ENCODE measurements at regions not wholly inside any gene's neighbourhood (a gene's known extent, or its start where the extent isn't known, plus 50 kb on each side); places are given as distances from the start of the nearest gene placed in this dataset.

DNA sequence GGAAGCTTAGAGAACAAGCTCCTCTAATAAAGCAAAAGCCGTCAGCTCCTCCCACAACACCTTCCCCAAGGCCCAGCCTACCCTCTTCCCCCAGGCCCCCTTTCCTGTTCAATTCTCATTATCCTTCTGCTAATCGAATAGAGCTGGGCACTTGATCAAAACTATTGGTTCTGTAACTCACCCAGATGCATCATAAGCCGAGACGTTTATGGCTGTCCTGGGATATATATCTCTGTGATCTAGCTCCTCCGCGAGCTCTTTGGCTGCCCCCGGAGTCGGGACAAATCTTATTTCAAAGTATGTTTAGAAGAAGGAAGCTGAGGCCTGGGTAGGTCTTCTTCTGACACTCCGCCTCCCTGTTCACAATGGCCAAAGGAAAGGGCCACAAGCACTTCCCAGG is 88.3 kb upstream of the KLHL29 start:
- DNase-seq (ENCODE audit: low read depth), result no peak

GRCh38 chr2:23297112-23297511 is 87.9 kb upstream of the KLHL29 start:
- DNase-seq (ENCODE audit: low read depth), result no peak

DNA sequence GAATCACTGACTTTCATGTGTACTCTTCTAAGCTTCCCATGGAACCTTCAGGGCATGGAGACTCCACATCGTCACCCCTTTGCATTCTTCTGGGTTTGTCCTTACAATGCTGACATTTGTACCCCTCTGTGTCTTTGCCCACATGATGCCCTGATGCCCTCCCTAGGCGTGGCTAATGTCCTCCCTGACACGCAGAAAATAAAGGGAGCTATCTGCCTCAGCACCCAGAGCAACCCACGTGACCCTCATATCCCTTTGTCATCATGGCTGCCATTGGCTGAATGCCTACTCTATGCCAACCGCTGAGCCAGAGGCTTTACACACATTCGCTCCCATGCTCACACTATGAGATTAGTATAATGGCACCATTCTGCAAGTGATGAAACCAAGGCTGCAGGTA is 86.4 kb upstream of the KLHL29 start:
- DNase-seq (ENCODE audit: low read depth), result no peak

DNA sequence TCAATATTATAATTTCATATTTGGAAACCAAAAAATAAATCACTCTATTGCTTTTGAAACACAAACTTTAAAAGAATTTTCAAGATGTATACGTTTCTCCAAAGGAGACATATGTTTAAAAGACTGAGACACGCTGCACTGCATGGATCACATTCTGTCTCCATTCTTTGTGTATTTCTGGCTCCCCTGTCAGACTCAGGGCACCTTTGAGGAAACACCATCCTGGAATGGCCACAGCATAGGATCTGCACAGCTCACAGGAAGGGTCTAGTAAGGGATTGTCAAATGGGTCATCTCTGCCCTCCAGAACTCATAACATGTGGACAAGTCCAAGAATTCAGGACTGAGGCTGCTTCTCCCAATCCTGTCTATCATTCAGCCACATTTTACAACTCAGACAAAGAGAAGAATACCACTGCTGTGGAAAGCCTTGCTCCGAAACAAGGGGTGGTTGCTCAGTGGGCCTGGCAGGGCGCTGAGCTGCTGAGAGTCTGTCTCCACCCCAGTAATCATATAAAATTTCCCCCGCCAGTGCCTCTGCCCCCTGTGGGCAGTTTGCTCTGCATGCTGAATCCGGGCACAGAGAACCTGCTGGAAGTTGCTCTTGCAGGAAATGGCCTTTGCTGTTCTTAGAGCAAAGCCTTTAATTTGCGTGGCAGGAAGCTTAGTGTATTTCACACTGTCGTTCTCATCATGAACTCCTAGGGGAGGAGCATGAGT is 85.3 kb upstream of the KLHL29 start:
- no peak for DNase-seq (ENCODE audit: low read depth)

DNA sequence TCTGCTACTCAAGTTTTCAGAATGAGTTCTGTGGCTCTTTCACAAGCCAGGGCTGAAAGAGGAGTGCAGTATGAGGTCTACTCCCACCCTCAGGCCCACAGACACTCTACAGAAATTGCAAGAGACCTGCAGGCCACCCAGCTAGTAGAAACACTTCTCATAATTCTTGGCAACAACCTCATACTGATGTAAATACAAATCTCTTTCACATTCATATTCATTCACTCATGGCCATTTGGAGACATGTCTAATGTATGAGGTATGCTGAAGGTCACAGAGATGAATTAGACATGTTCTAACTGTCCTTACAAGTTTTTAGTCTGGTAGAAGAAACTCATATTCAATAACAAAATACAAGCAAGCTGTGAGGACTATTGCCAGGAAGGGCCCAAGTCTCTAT is 83.8 kb upstream of the KLHL29 start:
- no peak for DNase-seq (ENCODE audit: low read depth)

- DNase-seq (ENCODE audit: low read depth), result no peak
Measured at GRCh38 chr2:23302591-23302990, 82.4 kb upstream of the KLHL29 start.

GRCh38 chr2:23306401-23306800 is 78.6 kb upstream of the KLHL29 start:
- DNase-seq (ENCODE audit: low read depth), result no peak

- no peak for DNase-seq (ENCODE audit: low read depth)
Measured at GRCh38 chr2:23311186-23311585, 73.8 kb upstream of the KLHL29 start.

- DNase-seq (ENCODE audit: low read depth), result no peak
Measured at GRCh38 chr2:23312996-23313606, 71.9 kb upstream of the KLHL29 start.

DNA sequence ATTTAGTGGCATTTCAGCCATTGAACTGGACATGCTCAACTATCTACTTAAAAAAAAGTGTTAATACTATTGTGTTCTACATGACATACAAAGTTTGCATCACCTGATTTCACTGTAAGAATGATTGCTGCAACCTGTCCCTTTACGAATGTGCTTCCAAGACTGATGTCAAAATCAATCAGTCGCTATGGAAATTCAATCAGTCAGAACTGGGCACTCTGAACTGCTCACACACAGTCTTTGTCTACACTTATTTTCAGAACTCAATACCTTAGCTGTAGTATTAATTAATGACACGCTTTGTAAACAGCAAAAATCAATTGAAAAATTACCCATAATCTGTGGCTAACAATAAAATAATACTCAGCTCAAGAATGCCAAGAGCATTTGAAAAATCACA is 70.3 kb upstream of the KLHL29 start:
- no peak for DNase-seq (ENCODE audit: low read depth)

DNA sequence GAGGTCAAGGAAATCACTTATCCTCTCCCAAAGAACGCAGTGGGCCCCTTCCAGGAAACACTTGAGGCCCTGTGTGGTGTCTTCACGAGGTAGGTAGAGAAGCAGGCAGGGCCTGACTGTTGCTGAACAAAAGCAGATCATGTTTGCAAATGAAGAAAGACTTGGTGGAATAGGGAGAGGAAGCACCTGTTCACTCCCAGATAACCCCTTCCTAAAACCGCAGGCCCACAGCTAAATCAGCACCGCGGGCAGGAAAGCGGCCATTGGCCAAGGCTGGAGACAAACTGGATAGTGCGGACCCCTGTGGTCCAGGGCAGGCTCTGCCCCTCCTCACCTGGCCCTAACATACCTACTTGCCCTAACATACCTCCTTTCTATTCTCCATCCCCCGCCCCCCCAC is 64.9 kb upstream of the KLHL29 start:
- DNase-seq (ENCODE audit: low read depth), result no peak

GRCh38 chr2:23321751-23322150 is 63.2 kb upstream of the KLHL29 start:
- no peak for DNase-seq (ENCODE audit: low read depth)

DNA sequence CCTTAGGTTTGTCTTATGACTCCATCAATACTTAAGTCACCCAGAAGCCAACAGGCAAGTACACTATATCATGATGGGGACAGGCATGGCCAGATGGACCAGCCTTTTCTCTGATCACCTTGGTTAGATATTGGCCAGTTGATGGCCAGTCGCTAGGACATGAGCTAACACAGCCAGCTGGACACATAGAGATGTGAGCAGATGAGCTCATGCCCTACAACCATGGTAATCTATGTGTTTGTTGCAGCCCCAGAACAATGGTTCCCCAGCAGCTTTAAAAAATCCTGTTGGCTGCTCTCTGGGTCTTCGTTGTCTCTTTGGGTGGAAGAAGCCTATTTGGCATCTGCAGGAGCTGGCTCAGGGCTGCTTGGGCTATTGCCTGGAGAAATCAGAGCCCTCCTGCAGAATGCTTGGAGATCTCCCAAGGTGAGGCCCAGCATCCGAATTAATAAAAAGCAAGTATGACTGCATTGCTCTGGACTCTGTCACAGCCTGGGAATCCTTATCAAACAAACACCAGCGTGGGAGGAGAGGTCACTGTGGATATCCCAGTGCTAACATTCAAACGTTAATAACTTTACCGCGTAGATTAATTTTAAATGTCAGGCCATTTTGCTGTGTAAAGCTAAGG is 62.3 kb upstream of the KLHL29 start:
- DNase-seq (ENCODE audit: low read depth), result no peak

DNA sequence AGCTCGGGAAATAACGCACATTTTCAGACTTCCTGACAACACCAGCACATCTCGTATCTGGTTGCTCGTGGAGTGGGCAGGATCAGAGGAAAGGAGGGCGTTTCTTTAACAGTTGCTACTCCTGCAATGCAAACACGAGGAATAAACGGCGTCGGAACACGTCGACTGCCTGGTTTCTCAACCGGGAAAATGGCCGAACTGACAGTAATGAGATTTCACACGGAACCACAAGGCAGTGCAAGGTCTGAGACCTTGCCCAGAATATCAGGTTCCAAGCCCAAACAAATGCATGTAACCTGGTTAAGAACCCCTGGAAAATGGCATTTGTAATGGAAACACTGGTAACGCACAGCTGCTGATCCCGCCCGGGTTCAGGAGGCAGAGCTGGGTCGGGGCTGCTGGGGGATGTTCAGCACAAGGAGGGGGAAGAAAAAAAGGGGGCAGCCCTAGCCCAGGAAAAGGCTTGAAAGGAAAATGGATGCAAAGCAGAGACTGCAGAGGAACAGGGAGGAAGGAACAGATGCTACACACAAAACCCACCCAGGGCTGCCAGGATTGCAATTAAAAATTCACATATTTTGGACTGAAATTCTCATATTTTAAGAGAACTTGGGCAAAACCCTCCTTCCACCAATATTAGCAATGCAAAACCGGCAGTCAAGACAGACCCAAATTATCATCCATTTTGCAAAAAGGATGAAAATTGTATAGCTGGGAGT is 61.6 kb upstream of the KLHL29 start:
- DNase-seq (ENCODE audit: low read depth), result no peak

DNA sequence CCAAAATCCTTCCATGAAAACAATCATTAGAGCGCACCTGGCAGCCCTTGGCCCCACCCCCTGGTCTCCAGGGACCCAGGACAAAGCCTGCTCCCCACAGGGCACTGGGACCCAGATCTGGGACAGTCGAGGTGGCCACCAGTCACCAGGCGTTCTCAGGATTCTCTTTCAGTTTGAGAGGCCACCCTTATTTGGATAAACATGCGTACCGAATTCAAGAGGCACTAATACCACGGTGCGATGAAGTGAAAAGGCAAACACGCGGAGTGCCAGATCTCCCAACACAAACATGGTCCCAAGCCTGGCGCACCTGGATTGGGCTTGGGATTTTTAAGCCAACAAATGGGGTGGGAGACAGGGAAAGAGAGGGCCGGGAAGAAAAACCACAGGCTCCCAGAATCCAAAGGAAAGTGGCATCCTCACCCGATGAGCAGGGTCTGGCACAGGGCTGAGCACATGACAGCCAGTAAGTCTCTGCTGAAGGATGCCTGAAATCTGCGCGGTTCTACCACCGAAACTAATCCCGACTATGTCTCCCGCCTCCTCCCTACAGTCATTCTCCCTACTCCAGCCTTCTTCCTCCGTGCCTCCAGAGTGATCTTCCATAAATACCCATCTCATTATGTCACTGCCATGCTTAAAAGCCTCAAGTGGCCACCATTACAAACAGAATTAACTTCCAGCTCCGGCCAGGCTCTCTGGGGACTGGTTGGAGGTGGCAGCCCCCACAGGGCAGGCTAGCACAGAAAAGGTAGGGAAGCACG is 60.9 kb upstream of the KLHL29 start:
- no peak for DNase-seq (ENCODE audit: low read depth)

DNA sequence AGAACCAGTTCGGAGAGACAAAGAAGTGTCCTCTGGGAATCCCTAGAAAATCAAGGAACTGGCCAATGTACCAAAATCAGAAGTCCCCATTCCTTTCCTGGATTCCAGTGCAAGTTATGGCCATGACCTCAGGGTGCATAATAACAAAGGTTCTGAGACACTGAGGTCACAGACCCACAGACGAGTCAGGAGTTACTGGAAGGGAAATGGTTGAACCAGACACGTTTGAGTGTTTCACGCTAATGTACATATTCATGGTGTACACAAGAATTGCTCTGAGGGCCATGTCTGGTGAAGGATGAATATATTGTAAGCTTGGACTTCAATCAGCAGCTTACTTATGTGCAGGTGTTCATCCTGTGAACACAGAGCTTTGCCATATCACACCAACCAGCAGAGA is 58.6 kb upstream of the KLHL29 start:
- no peak for DNase-seq (ENCODE audit: low read depth)

GRCh38 chr2:23327416-23327815 is 57.6 kb upstream of the KLHL29 start:
- no peak for DNase-seq (ENCODE audit: low read depth)

DNA sequence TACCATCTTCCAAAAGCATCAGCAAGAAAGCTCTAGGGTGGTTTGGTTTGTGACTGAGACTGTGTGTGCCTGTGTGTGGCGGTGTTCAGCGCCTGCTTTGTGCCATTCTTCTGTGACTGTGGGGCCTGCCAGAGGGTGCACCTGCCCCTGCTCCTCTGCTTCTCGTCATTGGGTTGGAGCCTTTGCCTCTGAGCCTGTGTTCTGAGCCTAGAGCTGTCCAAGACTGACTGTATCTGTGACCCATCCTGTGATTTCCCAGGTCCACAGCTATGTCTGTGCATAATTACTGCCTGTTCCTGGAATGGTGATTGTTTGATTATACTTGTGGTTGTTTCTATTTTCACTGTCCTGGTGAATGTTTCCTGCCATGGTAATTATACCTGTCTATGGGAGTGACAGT is 57.1 kb upstream of the KLHL29 start:
- DNase-seq (ENCODE audit: low read depth), result no peak

GRCh38 chr2:23330214-23330613 is 54.8 kb upstream of the KLHL29 start:
- DNase-seq (ENCODE audit: low read depth), result no peak
